ENCODE measurements at regions not wholly inside any gene's neighbourhood (a gene's known extent, or its start where the extent isn't known, plus 50 kb on each side); places are given as distances from the start of the nearest gene placed in this dataset.

DNA sequence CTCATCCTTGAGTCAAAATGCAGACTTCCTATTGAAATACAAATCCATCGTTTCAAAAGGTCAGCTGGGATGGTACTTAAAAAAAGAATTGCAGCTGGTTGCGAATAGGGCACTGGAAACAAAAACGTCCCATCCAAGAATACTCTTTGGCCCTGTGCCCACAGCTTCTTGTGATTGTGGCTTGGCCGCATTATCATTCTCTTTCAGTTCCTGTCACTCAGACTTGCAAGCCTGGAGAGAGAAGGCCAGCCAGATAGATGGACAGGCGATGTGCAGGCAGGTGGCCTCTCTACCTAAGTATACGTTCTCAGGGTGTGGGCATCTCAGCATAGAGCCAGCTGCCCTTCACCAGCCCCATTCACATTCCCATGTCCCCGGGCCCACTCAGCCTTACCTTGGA lies 208.5 kb upstream of the ZNF536 start:
- H3K4me1 ChIP-seq, result no peaks in the 10 kb centered on the region
- no peak for DNase-seq
- 67 to 68% methylated on average over 7 of the region's 7 CpGs for whole genome bisulfite sequencing, 2 donors
- H3K9me3 ChIP-seq, result no peaks in the 10 kb centered on the region
- no peaks in the 10 kb centered on the region for H3K36me3 ChIP-seq
- H3K27me3 ChIP-seq, result no peaks in the 10 kb centered on the region
- intact Hi-C loops (cut with DNase I), result no loop called here
- H3K4me3 ChIP-seq (replicated peaks in 1 of 3), result no peak overlapping the region
- H3K27ac ChIP-seq, result no peak overlapping the region
- TF ChIP-seq CTCF (IDR thresholded peaks at IDR 0.05) (no peak), POLR2A (IDR thresholded peaks at IDR 0.05) (no peak)

GRCh38 chr19:30165228-30165813 lies 206.9 kb upstream of the ZNF536 start:
- no peaks in the 10 kb centered on the region for H3K4me1 ChIP-seq
- DNase-seq, result no peak

DNA sequence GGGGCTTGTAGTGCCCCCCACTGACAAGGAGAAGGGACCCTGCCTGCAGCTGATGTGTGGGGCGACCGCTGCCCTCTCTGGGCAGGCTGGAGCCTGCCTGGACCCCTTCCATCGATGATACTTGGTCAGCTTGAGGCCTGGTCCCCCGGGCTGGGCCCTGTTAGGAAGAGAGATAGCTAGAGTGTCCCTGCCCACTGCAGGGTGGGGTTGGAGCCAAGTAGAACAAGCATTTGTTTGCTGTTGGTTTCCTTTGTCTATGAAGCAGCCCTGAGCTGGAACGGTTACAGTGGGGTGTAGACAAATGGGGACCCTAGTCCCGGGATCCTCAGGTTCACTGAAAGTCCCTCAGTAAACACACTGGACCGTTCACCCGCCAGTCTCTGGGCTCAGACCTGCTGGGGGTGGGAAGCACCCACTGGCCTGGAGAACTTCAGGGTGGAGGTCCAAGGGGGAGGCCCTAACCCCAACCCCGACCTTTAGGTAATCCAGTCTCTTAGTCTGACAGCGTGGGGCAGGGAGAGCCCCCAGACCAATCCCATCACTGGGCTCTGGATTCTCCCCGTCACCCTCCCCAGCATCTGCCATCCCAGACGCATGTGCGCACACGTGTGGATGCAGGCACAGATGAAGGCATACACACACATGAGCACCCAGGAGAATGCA lies 204.8 kb upstream of the ZNF536 start:
- Histone ChIP-seq H3K9me3 (no peaks in the 10 kb centered on the region), H3K27me3 (no peaks in the 10 kb centered on the region), H3K4me1 (no peaks in the 10 kb centered on the region), H3K4me3 (replicated peaks in 1 of 3) (no peak overlapping the region), H3K36me3 (no peaks in the 10 kb centered on the region), H3K27ac (no peak overlapping the region)
- 88 to 92% methylated on average over 11 to 14 of the region's 14 CpGs for WGBS, 2 donors
- intact Hi-C loops (cut with DNase I), result no loop called here
- DNase-seq, result no peak
- TF ChIP-seq CTCF (IDR thresholded peaks at IDR 0.05) (no peak), POLR2A (IDR thresholded peaks at IDR 0.05) (no peak)

More at GRCh38 chr19:30165228-30165813, 206.9 kb upstream of the ZNF536 start:
- WGBS, 2 donors, result 89 to 94% methylated on average over 10 of the region's 10 CpGs
- H3K36me3 ChIP-seq, result no peaks in the 10 kb centered on the region
- H3K27ac ChIP-seq, result no peak overlapping the region
- no peaks in the 10 kb centered on the region for H3K27me3 ChIP-seq
- TF ChIP-seq CTCF (IDR thresholded peaks at IDR 0.05) (no peak), POLR2A (IDR thresholded peaks at IDR 0.05) (no peak)
- intact Hi-C loops (cut with DNase I), result no loop called here
- no peak overlapping the region for H3K4me3 ChIP-seq (replicated peaks in 1 of 3)
- H3K9me3 ChIP-seq, result no peaks in the 10 kb centered on the region

GRCh38 chr19:30167976-30168635 lies 204.1 kb upstream of the ZNF536 start:
- intact Hi-C loops (cut with DNase I), result no loop called here
- DNase-seq, result no peak
- H3K27ac ChIP-seq, result no peak overlapping the region
- TF ChIP-seq POLR2A (IDR thresholded peaks at IDR 0.05) (no peak), CTCF (IDR thresholded peaks at IDR 0.05) (no peak)
- WGBS, 2 donors, result 87 to 93% methylated on average over 13 of the region's 13 CpGs
- H3K4me1 ChIP-seq, result no peaks in the 10 kb centered on the region
- no peak overlapping the region for H3K4me3 ChIP-seq (replicated peaks in 1 of 3)
- H3K27me3 ChIP-seq, result no peaks in the 10 kb centered on the region
- no peaks in the 10 kb centered on the region for H3K36me3 ChIP-seq
- H3K9me3 ChIP-seq, result no peaks in the 10 kb centered on the region

GRCh38 chr19:30168760-30169159 lies 203.4 kb upstream of the ZNF536 start:
- Histone ChIP-seq H3K27ac (no peak overlapping the region), H3K4me1 (no peaks in the 10 kb centered on the region), H3K36me3 (no peaks in the 10 kb centered on the region), H3K4me3 (replicated peaks in 1 of 3) (no peak overlapping the region), H3K27me3 (no peaks in the 10 kb centered on the region), H3K9me3 (no peaks in the 10 kb centered on the region)
- TF ChIP-seq CTCF (IDR thresholded peaks at IDR 0.05) (no peak), POLR2A (IDR thresholded peaks at IDR 0.05) (no peak)
- WGBS, 2 donors, result 84 to 92% methylated on average over 2 to 4 of the region's 5 CpGs
- DNase-seq, result no peak
- intact Hi-C loops (cut with DNase I), result no loop called here

All from thyroid gland (tissue), 4 donors.